NCI-H146 treated with DMSO at 0.1 percent for 48 hours (cell line): ENCODE measurements at regions not wholly inside any gene's neighbourhood (a gene's known extent, or its start where the extent isn't known, plus 50 kb on each side); places are given as distances from the start of the nearest gene placed in this dataset.

Experiments
- DNase-seq: peaks from one replicate; lab custom pipeline; 2025; ENCODE audit not compliant: unreplicated experiment; lab: John Stamatoyannopoulos, UW

GRCh38 chr3:140816372-140817195 lies 125.1 kb upstream of the SLC25A36 start:
- DNase-seq: no peak

GRCh38 chr3:140821493-140821892 lies 120.1 kb upstream of the SLC25A36 start:
- no peak for DNase-seq

GRCh38 chr3:140822401-140823047 lies 119.1 kb upstream of the SLC25A36 start:
- no peak for DNase-seq

GRCh38 chr3:140823106-140823505 lies 118.5 kb upstream of the SLC25A36 start:
- DNase-seq: no peak

GRCh38 chr3:140827894-140828293 lies 113.7 kb upstream of the SLC25A36 start:
- no peak for DNase-seq

- no peak for DNase-seq
Observed at GRCh38 chr3:140828585-140828984, 113.1 kb upstream of the SLC25A36 start.

- DNase-seq: no peak
Observed at GRCh38 chr3:140829796-140830195, 111.8 kb upstream of the SLC25A36 start.

GRCh38 chr3:140830391-140830790 lies 111.2 kb upstream of the SLC25A36 start:
- DNase-seq: no peak

GRCh38 chr3:140832883-140833282 lies 108.8 kb upstream of the SLC25A36 start:
- DNase-seq: no peak

- DNase-seq: peak; percentile 30
Observed at GRCh38 chr3:140834266-140835037, 107.2 kb upstream of the SLC25A36 start.

GRCh38 chr3:140842984-140843649 lies 98.5 kb upstream of the SLC25A36 start:
- DNase-seq: no peak

- no peak for DNase-seq
Observed at GRCh38 chr3:140843656-140844055, 98.0 kb upstream of the SLC25A36 start.

- DNase-seq: no peak
Observed at GRCh38 chr3:140844072-140844471, 97.6 kb upstream of the SLC25A36 start.

GRCh38 chr3:140845882-140846281 lies 95.8 kb upstream of the SLC25A36 start:
- DNase-seq: peak; percentile 56

- peak; percentile 22 for DNase-seq
Observed at GRCh38 chr3:140848666-140849065, 93.0 kb upstream of the SLC25A36 start.

- DNase-seq: no peak
Observed at GRCh38 chr3:140850210-140850955, 91.3 kb upstream of the SLC25A36 start.

GRCh38 chr3:140854961-140855360 lies 86.7 kb upstream of the SLC25A36 start:
- no peak for DNase-seq

GRCh38 chr3:140856905-140857304 lies 84.7 kb upstream of the SLC25A36 start:
- DNase-seq: no peak

- no peak for DNase-seq
Observed at GRCh38 chr3:140857993-140858392, 83.6 kb upstream of the SLC25A36 start.

- DNase-seq: peak; percentile 99
Observed at GRCh38 chr3:140859592-140860336, 81.9 kb upstream of the SLC25A36 start.
